Inferior parietal cortex (tissue), 1 donor: ENCODE measurements at regions not wholly inside any gene's neighbourhood (a gene's known extent, or its start where the extent isn't known, plus 50 kb on each side); places are given as distances from the start of the nearest gene placed in this dataset.
A peak's percentile ranks its signal among the peaks of the same experiment; 100 is the strongest.
"Not testable (repeated sequence)": the region's sequence is repeated elsewhere in the genome, so short reads cannot be mapped to it uniquely, and the experiment has no call there.

Source experiments
- DNase-seq: peaks from one replicate; pipeline ENCODE4 v3.0.0-alpha.2; 2016; ENCODE audit errors: extremely low spot score

- no peak for DNase-seq
Observed at GRCh38 chr1:218494449-218494852, 149.3 kb downstream of the TGFB2 start.

GRCh38 chr1:218495931-218496330, 150.8 kb downstream of the TGFB2 start:
- DNase-seq = no peak

GRCh38 chr1:218496561-218496960, 151.4 kb downstream of the TGFB2 start:
- no peak for DNase-seq

DNA sequence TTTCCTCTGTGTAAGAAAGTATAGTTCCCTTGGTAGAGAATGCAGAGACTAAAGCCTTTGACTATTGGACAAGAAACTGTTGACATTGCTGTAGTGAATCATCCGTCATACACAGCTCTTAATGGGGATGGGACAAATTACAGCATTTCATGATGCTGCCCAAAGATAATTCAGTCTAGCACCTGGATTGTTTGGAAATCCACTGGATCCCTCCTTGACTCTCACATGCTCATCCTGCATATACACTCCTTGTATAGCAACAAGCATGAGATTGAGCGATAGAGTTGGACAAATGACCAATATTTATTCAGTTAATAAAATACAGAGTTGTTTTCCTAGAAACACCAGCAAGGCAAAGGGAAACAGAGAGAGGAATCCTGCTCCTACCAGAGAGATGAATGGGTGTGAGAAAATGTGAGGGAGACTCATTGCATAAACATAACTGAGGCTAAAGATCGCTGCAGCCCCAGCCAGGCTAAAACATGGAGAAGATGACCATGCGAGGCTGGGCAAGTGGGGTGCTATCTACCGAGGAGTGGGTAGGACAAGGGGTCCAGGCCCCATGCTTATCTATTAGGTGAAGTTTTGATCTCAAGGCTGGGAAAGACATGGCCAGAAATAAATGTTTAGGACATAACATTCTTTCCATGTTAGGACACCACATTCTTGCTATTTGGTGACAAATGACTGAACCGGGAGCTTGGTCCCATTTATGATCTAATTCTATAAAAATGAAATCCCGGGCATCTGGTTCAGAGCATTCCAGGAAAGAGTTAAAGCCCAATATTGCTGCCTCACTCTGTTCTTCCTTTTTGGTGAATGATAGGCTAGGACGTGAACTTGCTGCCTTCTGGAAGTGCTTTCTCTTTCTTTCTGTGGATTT, 153.2 kb downstream of the TGFB2 start:
- no peak for DNase-seq

GRCh38 chr1:218499011-218499691, 154.0 kb downstream of the TGFB2 start:
- no peak for DNase-seq

DNA sequence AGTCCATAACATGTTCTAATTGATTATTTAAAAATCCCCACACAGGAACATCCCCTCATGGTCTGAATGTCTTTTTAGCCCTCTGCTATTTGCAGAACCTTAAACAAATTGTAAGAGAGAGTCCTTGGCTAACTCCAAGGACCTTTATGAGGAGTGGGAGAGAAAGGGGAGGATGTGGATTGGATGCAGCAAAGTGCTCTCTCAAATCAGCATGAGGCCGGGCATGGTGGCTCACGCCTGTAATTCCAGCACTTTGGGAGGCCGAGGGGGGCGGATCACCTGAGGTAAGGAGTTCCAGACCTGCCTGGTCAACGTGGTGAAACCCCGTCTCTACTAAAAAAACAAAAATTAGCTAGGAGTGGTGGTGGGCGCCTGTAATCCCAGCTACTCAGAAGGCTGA, 154.8 kb downstream of the TGFB2 start:
- no peak for DNase-seq

GRCh38 chr1:218501161-218501560, 156.0 kb downstream of the TGFB2 start:
- no peak for DNase-seq

- DNase-seq = no peak
Observed at GRCh38 chr1:218502383-218502782, 157.2 kb downstream of the TGFB2 start.

GRCh38 chr1:218503102-218503501, 158.0 kb downstream of the TGFB2 start:
- no peak for DNase-seq

DNA sequence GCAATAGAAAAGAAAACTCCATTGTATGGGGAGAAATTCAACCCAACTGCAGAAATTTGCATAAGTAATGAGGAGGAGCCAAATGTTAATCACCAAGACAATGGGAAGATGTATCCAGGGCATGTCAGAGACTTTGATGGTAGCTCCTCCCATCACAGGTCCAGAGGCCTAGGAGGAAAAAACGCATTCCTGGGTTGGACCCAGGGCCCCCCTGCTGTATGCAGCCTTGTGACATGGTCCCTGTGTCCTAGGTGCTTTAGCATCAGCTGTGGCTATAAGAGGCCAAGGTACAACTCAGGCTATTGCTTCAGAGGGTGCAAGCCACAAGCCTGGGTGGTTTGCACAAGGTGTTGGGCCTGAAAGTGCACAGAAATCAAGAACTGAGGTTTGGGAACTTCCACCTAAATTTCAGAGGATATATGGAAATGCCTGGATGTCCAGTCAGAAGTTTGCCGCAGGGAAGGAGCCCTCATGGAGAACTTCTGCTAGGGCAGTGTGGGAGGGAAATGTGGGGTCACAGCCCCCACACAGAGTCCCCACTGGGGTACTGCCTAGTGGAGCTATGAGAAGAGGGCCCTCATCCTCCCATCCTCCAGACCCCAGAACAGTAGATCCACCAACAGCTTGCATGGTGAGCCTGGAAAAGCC, 162.3 kb downstream of the TGFB2 start:
- no peak for DNase-seq

DNA sequence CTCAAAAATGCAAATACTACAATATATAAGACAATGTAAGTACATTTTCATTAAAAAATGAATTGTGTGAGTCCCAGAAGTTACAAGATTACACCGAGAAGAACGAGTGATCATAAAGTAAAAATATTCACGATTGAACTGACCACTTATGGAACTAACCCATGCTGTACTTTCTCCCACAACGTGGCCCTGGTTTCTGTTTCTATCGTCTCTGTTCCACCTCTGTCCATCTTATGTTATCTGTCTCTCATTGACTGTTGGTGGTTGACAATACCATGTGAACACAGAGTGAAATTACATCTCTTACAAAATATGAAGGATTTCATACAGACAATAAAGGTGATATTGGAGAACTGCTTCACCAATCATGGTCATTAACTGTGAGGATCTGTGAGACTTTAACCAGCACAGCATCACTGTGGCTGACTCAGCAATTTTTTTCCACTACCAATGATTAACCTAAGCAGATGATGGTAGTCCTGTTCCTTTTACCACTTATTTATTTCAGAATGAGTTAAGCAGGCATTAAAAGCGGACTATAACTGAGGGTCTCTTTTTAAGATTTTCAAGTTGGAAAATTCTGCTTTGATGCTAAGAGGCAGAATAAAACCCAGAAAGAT, 165.1 kb downstream of the TGFB2 start:
- DNase-seq = no peak

GRCh38 chr1:218513328-218513727, 168.2 kb downstream of the TGFB2 start:
- DNase-seq = no peak

DNA sequence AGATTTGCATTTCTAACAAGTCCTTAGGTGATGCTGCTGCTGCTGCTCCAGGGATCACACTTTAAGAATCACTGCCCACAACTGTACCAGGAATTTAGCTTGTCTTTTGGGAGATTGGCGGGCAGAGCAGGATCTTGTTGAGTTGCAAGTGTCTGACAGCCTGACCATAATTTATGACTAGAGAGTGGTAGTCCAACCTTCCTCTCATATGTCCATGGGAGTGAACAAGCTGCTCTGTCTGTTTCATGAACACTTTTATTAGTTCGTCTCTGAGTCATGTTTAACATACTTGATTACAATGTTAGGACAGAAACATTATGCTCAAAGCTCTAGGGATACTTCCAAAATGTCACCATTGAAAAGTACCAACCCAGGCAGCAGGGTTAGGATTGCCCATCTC, 169.6 kb downstream of the TGFB2 start:
- DNase-seq = no peak

DNA sequence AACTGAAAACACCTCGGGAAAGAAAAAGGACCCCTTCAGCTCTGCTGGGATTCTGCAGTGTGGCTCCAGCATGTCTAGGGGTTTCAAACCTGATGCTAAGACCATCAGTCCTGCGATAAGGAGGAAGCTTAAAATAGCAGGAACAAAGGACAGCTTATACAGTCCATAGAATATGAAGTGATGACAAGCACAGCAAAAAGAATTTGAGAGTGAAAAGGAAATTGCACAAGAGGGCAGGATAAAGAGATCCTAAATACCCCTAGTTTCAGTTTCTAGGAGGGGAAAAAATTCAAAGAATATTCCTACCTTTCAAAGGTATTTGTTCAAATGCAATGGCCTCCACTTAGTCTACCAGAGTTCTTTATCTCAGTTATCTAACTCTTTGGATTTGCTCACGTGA, 171.4 kb downstream of the TGFB2 start:
- DNase-seq = no peak

DNA sequence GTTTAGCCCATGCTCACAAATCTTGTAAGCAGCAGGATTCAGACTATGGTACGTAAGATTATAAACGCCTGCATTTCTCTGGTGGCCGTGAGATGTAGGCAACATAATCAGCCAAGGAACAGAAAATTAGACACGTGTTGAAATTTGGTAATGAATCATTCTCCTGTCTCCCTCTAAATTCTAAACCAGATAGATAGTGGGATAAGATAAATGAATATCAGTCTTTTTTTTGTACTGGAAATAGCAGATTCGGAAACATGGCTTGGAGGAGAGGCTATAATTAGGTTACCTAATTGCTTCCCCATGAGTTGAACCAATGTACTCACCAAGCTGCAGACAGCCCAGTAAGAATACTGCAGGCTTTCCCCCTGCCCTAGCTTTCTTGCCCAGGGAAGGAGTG, 172.3 kb downstream of the TGFB2 start:
- DNase-seq = no peak

DNA sequence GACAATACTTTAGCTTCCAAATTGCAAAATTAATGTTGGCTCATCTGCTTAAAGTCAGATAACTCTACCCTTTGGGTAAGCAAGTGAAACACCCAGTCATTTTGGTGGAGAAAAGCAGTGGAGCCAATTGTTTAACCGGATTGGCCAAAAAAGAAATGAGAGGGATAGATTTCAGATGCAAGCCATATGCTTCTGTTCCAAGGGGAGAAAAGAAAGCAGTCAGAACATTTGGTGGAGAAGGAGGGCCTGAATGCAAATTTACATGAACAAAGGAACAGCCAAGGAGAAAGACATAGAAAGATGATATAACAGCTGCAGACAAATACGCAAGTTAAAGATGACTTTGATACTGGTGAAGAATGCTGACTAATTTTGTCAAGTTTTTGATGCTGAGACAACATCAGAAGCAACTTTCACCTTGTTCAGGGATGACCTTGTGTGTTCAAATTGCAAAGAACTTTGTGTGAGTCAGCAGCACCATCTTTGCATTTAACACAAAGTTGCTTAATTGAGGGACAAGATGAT, 173.1 kb downstream of the TGFB2 start:
- no peak for DNase-seq

GRCh38 chr1:218520646-218521045, 175.5 kb downstream of the TGFB2 start:
- not testable (repeated sequence) for DNase-seq

DNA sequence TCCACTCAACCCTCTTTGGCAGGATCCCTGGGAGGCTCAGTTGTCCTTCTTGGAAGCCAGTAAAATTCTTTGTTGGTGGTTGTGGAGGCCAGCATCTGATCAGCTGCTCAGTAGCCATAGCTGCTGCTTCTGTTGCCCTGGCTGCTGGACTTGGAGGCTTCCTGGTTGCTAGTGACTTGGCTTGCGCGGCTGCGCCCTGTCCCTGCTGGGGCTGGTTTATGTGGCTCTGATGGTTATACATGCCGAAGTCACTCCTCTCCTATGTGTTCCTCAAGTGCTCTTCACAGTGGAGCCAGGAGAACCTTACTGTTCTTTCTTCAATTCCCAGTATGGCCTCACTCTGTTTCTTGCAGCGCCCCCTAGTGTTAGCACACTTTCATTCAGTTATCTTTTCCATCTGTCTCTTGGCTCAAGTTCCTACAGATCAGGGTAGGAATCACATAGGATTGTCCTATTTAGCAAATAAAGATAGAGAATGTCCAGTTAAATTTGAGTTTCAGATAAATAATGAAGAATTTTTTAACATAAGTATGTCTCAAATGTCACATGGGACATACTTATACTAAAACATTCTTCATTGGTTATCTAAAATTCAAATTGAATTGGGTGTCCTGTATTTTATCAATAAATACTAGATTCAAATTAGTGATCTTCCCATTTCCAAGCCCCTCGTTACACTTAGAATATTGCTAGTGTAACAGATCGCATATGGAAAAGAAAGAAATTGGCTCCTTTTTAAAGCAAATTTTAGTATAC, 176.5 kb downstream of the TGFB2 start:
- DNase-seq = peak; percentile 54

- DNase-seq = no peak
Observed at GRCh38 chr1:218524526-218524925, 179.4 kb downstream of the TGFB2 start.

DNA sequence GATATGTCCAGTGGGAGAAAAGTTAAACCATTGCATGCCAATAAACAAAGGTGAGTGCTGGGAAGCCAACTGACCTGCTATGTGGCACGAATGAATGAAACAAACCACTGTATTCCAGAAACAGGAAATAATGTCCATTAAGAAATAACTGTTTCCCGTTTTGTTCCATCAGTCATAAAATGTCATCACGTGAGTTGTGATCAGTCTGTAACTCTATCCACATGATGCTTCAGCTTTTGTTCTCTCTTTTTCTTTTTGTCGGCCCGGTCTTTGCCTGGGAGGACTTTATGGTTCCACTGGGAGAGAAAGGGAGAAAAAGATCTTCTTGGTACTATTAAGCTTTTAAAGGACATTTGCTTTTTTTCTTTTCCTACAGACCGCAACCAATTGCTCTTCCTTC, 179.9 kb downstream of the TGFB2 start:
- no peak for DNase-seq
